Muscle layer of colon (tissue), 2 donors: ENCODE measurements at regions not wholly inside any gene's neighbourhood (a gene's known extent, or its start where the extent isn't known, plus 50 kb on each side); places are given as distances from the start of the nearest gene placed in this dataset.
"Not testable (repeated sequence)": the region's sequence is repeated elsewhere in the genome, so short reads cannot be mapped to it uniquely, and the experiment has no call there.

Experiments used
- H3K27ac ChIP-seq: one replicate; pipeline ENCODE4 v1.7.0; 2013; ENCODE audit warnings: low read depth, mild to moderate bottlenecking, low read length, moderate library complexity
- H3K27me3 ChIP-seq, 2 donors: one replicate each; pipeline ENCODE4 v1.7.0; 2013; ENCODE audit warnings: low read length in 2 of 2, mild to moderate bottlenecking in 2 of 2; ENCODE audit not compliant: insufficient read depth in 2 of 2, control insufficient read depth in 1 of 2
- H3K36me3 ChIP-seq: one replicate; pipeline ENCODE4 v1.7.0; 2013; ENCODE audit warnings: mild to moderate bottlenecking, low read length; ENCODE audit not compliant: insufficient read depth
- H3K4me1 ChIP-seq: one replicate; pipeline ENCODE4 v1.7.0; 2013; ENCODE audit warnings: mild to moderate bottlenecking, low read length; ENCODE audit not compliant: insufficient read depth
- H3K4me3 ChIP-seq, 2 donors: one replicate each; pipeline ENCODE4 v1.7.0; 2013; ENCODE audit warnings: low read length in 2 of 2, low read depth in 1 of 2, mild to moderate bottlenecking in 1 of 2, moderate library complexity in 1 of 2
- H3K9ac ChIP-seq: one replicate; pipeline ENCODE4 v1.7.0; 2013; ENCODE audit warnings: low read length
- H3K9me3 ChIP-seq: one replicate; pipeline ENCODE4 v1.7.0; 2013; ENCODE audit warnings: mild to moderate bottlenecking, low read length
- donor health status: abdominal sarcoma.
- donor health status: Adenocarcinoma of cecum.

DNA sequence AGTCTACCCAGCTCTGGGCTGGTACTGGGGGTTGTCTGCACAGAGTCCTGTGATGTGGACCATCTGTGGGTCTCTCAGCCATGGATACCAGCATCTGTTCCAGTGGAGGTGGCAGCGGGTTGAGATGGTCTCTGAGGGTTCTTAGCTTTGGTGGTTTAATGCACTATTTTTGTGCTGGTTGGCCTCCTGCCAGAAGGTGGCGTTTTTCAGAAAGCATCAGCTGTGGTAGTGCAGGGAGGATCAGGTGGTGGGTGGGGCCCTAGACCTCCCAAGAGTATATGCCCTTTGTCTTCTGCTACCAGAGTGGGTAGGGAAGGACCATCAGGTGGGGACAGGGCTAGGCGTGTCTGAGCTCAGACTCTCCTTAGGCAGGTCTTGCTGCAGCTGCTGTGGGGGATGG is 103.7 kb downstream of the GALR1 start:
- H3K9ac ChIP-seq, H3K4me3 ChIP-seq, H3K27ac ChIP-seq, H3K36me3 ChIP-seq, H3K27me3 ChIP-seq, H3K4me1 ChIP-seq, H3K9me3 ChIP-seq: not testable (repeated sequence)

DNA sequence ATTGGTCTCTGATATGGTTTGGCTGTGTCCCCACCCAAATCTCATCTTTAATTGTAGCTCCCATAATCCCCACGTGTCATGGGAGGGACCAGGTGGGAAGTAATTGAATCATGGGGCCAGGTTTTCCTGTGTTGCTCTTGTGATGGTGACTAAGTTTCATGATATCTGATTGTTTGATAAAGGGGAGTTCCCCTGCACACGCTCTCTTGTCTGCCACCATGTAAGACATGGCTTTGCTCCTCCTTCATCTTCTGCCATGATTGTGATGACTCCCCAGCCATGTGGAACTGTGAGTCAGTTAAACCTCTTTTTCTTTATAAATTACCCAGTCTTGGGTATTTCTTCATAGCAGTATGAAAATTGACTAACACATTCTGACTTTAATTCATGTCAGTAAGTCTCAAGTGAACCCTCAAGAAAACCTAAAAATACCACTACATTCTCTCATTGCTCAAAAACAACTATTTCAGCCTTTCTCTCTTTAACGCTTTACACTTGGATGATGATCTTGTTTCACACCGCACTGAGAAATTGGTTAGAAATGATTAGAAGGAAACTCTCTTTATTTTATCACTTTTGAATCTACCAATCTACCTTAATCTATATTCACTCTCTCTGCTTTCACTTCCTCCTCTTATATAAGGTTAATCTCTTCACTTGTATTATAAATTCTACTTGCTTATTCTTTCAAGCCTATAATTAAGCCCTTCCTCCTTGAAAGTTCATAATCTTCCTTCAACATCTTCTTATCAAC is 110.1 kb downstream of the GALR1 start:
- Histone ChIP-seq H3K4me1 (no peaks in the 10 kb centered on the region), H3K4me3 (no peak overlapping the region), H3K9me3 (no peaks in the 10 kb centered on the region), H3K27ac (no peak overlapping the region), H3K36me3 (no peaks in the 10 kb centered on the region), H3K27me3 (no peaks in the 10 kb centered on the region), H3K9ac (no peak overlapping the region)

DNA sequence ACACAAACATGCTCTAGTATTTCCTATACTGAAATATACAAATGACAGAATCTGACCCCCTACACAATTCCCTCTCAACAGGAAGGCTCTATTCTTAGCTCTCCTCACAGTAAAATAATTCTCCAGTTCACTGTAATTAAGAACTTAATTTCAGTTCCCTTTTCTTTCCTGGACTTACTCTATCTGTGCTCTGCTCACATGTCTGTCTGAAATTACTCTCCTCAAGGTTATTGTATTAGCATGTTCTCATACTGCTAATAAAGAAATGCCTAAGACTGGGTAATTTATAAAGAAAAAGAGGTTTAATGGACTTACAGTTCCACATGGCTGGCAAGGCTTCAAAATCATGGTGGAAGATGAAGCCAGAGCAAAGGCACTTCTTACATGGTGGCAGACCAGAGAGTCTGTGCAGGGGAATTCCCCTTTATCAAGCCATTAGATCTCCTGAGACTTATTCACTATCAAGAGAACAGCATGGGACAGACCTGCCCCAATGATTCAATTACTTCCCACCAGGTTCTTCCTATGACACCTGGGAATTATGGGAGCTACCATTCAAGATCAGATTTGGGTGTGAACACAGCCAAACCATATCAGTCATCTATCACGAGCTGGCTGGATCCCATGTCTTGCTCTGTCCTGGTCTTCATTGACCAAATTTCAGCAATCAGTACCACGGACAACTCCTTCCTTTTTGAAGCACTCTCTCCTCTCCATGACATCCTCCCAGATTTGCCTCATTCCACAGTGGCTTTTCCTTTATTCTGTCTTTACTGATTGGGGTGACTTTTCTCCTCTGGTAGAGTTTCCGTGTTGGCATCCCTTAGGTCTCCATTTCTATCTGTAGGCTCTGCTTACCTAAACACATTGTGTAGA is 110.9 kb downstream of the GALR1 start:
- no peaks in the 10 kb centered on the region for H3K4me1 ChIP-seq
- no peak overlapping the region for H3K9ac ChIP-seq
- no peaks in the 10 kb centered on the region for H3K27me3 ChIP-seq
- no peaks in the 10 kb centered on the region for H3K36me3 ChIP-seq
- H3K9me3 ChIP-seq, result no peaks in the 10 kb centered on the region
- no peak overlapping the region for H3K27ac ChIP-seq
- no peak overlapping the region for H3K4me3 ChIP-seq

DNA sequence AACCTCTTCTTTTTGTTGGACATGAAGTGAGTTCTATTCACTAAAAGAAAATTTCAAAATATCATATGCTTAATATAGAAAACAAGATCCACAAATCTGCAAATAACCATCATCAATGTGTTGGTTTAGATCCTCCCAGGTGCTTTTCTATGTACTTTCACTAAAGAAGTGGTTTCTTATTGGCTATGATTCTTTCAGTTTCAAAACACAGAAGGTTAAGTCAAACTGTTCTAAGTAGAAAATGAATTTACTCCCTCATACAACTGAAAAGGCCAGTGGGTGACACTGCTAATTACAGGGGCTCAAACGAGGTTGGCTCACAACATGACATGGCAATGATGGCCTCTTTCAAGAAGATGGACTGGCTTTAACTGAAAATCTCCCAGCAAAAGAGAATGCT is 111.7 kb downstream of the GALR1 start:
- H3K4me1 ChIP-seq, result no peaks in the 10 kb centered on the region
- no peak overlapping the region for H3K4me3 ChIP-seq
- H3K36me3 ChIP-seq, result no peaks in the 10 kb centered on the region
- no peak overlapping the region for H3K27ac ChIP-seq
- H3K9me3 ChIP-seq, result no peaks in the 10 kb centered on the region
- H3K27me3 ChIP-seq, result no peaks in the 10 kb centered on the region
- no peak overlapping the region for H3K9ac ChIP-seq

DNA sequence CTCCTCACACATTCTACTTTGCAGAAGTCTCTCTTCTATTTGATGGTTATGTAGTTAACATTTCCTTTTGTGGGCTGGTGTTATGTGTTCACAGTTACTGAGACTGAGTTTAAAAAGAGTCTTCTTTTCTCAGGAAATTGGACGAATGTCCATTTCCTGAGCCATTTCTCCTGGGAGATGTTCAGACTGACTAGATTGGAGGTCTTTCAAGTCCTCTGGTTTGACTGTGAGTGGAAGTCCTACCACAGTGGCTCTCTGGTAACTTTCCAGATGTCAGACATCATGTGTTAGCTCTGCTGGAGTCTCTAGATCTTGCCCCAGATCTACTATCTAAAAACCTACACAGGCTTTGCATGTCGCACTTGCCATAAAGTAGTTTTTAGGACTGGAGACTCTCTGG is 116.0 kb downstream of the GALR1 start:
- Histone ChIP-seq H3K9me3 (no peaks in the 10 kb centered on the region), H3K4me3 (no peak overlapping the region), H3K9ac (no peak overlapping the region), H3K27me3 (no peaks in the 10 kb centered on the region), H3K27ac (no peak overlapping the region), H3K36me3 (no peaks in the 10 kb centered on the region), H3K4me1 (peaks cover 3% of the 10 kb centered on the region)

DNA sequence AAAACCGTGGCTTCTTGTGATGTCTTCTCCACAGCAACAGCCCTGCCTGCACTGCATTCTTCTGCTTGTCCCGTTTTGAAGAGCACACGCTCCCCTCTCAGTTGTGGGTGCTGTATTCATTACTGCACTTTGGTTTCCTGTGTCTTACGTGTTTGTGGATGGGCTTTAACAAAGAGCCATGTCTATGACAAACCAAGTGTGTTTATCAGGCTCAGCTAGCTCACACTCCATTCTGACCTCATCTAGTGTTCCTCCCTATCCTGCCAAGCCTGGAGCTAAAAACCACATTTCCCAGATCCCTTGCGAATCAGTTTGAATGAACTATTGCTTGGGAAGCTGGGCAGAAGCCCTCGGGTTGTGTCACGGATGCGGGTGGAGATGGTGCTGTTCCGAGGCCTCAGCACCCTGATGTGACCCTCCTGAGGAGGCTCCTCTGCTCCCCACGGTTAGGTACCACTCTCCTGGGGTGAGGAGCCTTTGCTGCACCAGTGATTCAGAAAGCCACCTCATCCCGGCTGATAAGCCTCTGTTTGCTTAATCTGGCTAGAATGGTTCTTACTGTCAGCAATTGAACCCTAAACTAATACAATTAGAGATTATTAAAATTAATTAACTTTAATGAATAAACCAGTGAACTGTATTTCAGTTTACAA is 116.5 kb downstream of the GALR1 start:
- Histone ChIP-seq H3K9ac (no peak overlapping the region), H3K4me3 (no peak overlapping the region), H3K9me3 (no peaks in the 10 kb centered on the region), H3K27ac (no peak overlapping the region), H3K27me3 (no peaks in the 10 kb centered on the region), H3K4me1 (peaks cover 3% of the 10 kb centered on the region), H3K36me3 (no peaks in the 10 kb centered on the region)

DNA sequence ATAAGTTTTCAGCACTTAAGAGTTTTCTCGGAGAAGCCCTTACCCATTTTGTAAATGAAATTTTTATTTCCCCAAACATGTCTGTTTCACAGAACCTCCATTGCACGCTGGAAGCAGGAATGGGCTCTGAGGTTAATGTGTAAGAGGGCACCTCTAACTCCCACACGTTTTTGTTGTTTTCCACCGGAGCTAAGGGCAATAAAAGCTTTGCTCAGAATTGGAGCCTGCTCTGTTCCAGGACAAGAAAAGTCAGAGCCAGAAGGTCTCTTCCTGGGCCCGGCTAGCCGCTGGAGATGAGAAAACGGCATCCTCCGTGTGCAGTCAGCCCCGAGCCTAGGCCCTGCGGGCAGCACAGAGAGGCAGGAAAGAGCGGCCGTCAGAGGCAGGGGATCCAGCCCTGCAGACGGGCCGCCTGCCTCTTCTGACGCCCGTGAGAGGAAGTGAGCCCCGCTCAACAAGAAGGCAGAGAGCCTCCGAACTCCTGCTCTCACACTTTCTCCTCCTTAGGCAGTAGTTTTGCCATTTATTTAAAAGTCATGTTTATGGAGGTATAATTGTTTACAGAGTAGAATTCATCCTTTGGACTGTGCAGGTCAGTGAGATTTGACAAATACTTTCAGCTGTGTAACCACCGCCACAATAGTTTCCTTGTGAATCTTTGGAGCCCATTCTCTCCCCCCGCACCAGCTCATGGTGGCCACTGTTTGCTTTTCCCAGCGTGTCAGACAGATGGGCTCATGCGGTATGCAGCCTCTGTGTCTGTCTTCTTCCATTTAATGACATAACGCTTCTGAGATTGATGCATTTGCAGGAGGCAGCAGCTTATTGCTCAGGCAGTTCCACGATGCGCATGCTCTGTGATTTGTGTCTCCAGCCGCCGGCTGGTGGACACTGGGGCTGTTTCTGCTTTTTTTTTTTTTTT is 117.3 kb downstream of the GALR1 start:
- Histone ChIP-seq H3K27ac (no peak overlapping the region), H3K9ac (peak overlapping the region; percentile 5)

DNA sequence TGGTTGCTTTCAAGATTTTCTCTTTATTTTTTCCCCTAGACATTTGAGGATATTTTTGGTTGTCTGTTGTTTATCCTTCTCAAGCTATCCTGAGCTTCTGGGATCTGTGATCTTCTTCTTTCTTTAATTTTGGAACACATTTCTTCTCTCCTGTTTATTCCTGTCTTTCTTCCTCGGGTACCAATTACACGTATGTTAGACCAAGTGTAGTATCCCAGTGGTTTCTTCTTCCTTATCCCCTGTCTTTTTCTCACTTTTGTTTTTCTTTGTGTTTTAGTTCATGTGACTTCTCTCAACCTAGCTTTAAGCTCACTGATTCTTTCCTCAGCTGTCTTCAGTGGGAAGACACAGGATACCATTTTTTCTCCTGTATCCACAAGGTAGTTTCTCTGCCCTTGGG is 120.0 kb downstream of the GALR1 start:
- Histone ChIP-seq H3K4me3 (no peak overlapping the region), H3K27ac (no peak overlapping the region), H3K9ac (no peak overlapping the region), H3K27me3 (no peaks in the 10 kb centered on the region), H3K4me1 (peaks cover 3% of the 10 kb centered on the region), H3K36me3 (no peaks in the 10 kb centered on the region), H3K9me3 (no peaks in the 10 kb centered on the region)

More for the DNA sequence above, 117.3 kb downstream of the GALR1 start:
- H3K4me1 ChIP-seq, result peaks cover 3% of the 10 kb centered on the region
- H3K27me3 ChIP-seq, result no peaks in the 10 kb centered on the region
- H3K36me3 ChIP-seq, result no peaks in the 10 kb centered on the region
- no peaks in the 10 kb centered on the region for H3K9me3 ChIP-seq
- peak overlapping the region; percentile 38 to 63 for H3K4me3 ChIP-seq

DNA sequence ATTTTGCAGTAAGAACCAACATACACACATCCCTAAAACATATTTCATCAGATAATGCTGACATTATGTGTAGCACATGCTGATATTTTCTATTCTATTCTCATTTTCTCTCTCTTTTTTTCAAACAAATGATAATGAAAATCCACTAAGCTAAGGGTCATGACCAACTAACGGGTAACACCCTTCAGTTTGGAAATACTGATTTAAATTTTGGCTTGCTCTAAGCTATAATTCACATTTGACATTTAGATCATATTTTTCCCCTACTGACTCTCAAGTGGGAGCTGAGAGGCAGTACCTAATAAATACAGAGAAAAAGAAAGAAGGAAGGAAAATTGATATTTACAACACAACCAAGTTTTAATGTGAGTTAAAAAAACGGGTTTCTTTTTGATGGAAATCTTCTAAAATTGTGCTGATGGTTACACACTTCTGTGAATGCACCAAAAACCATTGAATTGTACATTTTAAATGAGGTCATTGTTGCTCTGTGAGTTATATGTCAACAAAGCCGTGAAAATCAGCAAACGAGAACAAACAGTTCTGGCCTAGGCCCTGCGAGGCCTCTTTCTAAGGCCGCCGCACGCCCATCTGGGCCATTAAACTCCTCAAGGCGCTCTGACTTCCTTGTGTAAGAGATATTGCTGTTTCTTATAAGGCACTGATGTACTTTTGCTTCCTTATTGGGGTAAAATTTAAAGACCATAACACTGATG is 124.2 kb downstream of the GALR1 start:
- no peaks in the 10 kb centered on the region for H3K27me3 ChIP-seq
- H3K36me3 ChIP-seq, result no peaks in the 10 kb centered on the region
- H3K27ac ChIP-seq, result no peak overlapping the region
- no peak overlapping the region for H3K9ac ChIP-seq
- no peaks in the 10 kb centered on the region for H3K9me3 ChIP-seq
- no peak overlapping the region for H3K4me3 ChIP-seq
- no peaks in the 10 kb centered on the region for H3K4me1 ChIP-seq

DNA sequence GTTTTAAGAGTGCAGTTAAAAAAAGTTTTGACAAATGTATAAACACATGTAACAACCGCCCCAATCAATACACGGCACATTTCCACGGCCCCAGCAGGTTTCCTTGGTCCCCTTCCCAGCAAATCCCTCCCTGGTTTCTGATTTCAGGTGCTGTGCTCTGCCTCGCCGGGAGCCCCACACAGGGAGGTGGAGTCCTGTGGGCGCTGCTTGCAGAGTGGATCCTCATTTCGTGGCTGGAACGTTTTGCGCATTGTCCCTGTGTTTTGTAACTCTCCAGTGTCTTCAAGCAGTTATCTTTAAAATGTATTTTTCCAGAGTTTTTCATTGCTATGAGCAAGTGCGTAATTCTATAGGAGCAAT is 124.8 kb downstream of the GALR1 start:
- H3K4me3 ChIP-seq, result no peak overlapping the region
- H3K27me3 ChIP-seq, result no peaks in the 10 kb centered on the region
- H3K4me1 ChIP-seq, result no peaks in the 10 kb centered on the region
- H3K9ac ChIP-seq, result no peak overlapping the region
- no peaks in the 10 kb centered on the region for H3K36me3 ChIP-seq
- no peaks in the 10 kb centered on the region for H3K9me3 ChIP-seq
- H3K27ac ChIP-seq, result no peak overlapping the region
